ENCODE measurements at regions not wholly inside any gene's neighbourhood (a gene's known extent, or its start where the extent isn't known, plus 50 kb on each side); places are given as distances from the start of the nearest gene placed in this dataset.
"Not testable (repeated sequence)": the region's sequence is repeated elsewhere in the genome, so short reads cannot be mapped to it uniquely, and the experiment has no call there.

DNA sequence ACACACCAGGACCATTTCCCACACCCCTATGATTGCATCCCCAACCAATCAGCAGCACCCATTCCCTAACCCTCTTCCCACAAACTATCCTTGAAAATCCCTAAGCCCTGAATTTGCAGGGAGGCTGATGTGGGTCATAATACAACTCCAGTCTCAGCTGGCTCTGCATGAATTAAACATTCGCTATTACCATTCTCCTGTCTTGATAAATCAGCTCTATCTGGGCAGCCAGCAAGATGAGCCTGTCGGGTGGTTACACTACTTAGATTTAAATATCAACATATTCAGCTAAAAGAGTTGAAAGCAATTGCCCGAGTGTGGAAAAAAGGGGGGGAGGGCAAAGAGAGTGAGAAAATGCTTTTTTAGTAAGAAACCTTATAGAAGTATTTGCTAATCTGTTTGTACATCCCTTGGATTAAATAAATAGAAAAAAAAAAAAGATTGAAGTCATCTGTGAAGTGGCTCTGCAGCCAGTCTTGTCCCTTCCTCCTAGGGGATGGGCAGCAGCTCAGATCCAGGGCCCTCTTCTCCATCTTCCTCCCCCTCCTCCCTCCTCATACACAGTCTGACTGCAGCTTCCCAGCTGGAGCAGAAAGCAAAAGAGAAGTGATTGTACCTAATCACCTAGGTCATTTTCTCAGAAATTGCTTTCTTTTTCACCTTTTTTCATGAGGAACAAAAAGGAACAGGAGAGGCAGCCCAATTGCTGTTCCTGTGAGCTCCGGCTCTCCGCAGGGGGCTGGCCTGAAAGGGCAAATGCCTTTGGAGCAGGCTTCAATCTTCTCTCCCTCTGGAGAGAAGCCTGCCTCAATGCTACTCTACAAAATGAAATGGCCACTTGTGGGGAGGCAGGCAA lies 356.6 kb upstream of the SULF2 start:
- FAIRE-seq (no peak), DNase-seq (ENCODE audit: low spot score) (no peak)

DNA sequence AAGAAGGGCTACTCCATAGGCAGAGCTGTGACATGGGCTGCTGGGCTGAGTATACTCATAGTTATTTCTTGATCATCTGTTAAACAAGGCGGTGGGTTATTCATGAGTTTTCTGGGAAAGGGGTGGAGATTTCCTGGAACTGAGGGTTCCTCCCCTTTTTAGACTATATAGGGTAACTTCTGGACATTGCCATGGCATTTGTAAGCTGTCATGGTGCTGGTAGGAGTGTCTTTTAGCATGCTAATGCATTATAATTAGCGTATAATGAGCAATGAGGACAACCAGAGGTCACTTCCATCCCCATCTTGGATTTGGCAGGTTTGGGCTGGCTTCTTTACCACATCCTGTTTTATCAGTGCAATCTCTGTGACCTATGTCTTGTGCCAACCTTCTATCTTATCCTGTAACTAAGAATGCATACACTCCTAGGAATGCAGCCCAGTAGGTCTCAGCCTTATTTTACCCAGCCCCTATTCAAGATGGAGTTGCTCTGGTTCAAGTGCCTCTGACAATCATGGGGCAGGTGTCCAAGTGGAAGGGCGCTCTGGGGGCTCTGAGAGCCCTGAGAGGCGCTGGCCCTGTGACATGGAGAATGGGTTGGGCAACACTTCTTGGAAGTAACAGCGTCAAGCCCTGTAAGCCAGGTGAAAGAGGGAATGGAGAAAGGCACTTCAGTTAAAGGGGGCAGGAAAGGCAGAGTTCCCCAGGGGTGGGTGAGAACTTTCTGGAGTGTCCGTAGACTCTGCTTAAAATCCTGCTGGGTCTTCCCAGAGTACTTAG lies 354.2 kb upstream of the SULF2 start:
- FAIRE-seq (peak; percentile 81), DNase-seq (ENCODE audit: low spot score) (no peak)

DNA sequence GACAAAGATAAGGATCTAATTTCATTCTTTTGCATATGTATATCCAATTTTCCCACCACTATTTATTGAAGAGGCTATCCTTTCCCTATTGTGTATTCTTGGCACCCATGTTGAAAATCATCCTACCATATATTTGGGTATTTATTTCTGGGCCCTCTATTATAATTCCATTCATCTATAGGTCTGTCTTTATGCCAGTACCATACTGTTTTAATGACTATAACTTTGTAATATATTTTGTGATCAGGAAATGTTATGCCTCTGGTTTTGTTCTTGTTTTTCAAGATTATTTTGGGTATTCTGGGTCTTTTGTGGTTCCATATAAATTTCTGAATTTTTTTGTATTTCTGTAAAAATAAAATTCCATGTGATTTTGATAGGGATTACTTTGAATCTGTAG lies 347.6 kb upstream of the SULF2 start:
- FAIRE-seq (no peak), DNase-seq (ENCODE audit: low spot score) (no peak)

DNA sequence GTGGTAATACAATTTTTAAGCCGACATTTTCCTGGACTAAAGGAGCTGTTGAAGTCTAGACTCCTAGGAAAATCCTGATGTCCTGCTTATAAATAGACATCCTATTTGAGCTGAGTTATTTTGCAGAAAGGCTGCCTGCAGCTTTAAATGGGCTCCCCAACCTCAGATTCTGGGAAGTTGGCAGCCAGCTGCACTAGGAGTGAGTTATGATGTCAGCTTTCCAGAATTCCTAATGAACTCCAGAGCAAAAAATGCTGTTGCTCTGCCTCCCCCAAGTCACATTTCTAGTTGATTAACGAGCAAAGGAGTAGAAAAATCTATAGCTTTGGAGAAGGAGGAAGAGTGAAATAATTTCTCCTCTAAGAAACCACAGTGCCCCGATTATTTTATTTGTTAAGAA lies 346.3 kb upstream of the SULF2 start:
- FAIRE-seq (no peak), DNase-seq (ENCODE audit: low spot score) (peak; percentile 69)

DNA sequence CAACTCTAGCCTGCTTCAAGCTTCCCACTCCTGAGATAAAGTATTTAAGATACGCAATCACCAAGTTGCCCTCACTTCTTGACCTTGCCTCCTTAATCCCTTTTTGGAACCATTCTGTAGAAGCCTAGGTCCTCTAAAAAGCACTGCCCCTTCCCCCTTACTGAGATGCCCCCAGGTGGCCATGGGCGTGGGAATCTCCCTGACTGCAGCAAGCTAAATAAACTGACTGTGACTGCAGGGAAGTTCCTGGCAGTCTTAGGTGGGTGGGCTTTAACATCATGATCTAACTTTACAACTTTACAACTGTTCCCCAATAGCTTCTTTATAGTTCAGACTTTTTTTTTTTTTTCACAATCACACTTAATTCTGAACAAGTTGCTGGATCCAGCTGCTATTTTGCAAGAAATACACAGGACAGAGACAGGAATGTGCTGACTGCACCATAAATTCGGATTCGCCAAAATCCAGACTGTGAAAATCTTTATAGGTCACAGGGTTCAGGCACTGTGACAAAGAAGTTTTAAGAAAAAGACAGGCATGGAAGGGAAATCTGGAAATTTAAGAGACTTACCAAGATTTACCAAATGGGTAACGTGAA lies 344.2 kb upstream of the SULF2 start:
- no peak for DNase-seq (ENCODE audit: low spot score)
- no peak for FAIRE-seq

DNA sequence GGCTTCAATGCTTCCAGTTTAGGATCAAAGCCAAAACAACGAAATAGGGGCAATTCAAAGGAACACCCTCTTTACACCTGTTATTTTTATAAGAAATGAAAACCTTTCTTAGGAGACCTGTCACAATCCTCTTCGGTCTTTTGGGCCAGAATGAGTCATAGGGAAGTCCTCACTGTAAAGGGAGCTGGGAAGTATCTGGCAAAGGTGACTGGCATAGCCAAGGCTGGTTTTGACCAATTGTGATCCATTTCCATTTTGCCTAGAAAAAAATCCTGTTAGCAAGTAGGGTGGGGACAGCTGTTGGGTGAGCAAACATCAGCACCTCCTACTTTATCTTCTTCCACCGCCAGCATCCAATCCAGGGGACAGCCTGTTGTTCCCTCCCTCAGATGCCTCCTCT lies 343.2 kb upstream of the SULF2 start:
- no peak for FAIRE-seq
- peak; percentile 40 for DNase-seq (ENCODE audit: low spot score)

DNA sequence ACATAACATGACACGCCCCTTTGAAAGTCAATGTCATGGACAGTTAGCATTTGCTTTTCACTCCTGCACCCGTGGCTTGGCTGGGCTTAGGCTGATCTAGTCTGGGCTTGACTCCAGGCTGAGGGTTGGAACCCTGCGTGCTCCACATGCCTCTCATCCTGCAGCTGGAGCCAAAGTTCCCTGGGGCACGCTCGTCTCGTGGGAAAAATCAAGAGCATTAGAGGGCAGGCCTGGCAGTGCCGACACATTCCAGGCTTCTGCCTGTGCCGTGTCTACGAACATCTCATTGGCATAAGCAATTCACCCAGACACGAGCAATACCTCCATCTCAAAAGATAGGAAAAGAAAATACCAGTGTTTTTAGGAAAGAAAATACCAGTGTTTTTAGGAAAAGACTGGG lies 342.7 kb upstream of the SULF2 start:
- not testable (repeated sequence) for DNase-seq (ENCODE audit: low spot score)
- peak; percentile 56 for FAIRE-seq

GRCh38 chr20:48127133-48127532 lies 341.9 kb upstream of the SULF2 start:
- not testable (repeated sequence) for DNase-seq (ENCODE audit: low spot score); FAIRE-seq

- no peak for DNase-seq (ENCODE audit: low spot score)
- no peak for FAIRE-seq
Measured at GRCh38 chr20:48126227-48126740, 341.0 kb upstream of the SULF2 start.

GRCh38 chr20:48124960-48125359 lies 339.7 kb upstream of the SULF2 start:
- no peak for FAIRE-seq

GRCh38 chr20:48124181-48124782 lies 339.0 kb upstream of the SULF2 start:
- DNase-seq (ENCODE audit: low spot score), result no peak
- no peak for FAIRE-seq

More at GRCh38 chr20:48124960-48125359, 339.7 kb upstream of the SULF2 start:
- no peak for DNase-seq (ENCODE audit: low spot score)

DNA sequence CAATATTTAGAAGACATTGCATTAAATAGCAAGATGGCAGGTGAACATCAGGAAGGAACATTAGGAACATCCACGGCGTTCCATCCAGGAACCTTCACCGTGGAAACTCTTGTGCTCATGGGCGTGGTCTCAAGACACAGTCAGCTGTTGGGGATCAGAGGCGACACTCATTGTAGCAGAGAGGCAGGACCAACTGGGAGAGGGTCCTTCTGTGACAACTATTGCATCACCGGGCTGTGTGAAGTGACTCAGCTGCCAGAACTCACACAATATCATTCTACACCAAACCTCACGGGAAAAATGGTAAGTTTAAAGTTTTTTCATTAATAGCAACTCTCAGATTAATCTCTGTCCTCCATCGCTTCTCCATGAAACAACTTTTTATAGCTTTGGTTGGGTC lies 334.8 kb upstream of the SULF2 start:
- FAIRE-seq (no peak), DNase-seq (ENCODE audit: low spot score) (no peak)

- FAIRE-seq; DNase-seq (ENCODE audit: low spot score): not testable (repeated sequence)
Measured at GRCh38 chr20:48119389-48119788, 334.1 kb upstream of the SULF2 start.

DNA sequence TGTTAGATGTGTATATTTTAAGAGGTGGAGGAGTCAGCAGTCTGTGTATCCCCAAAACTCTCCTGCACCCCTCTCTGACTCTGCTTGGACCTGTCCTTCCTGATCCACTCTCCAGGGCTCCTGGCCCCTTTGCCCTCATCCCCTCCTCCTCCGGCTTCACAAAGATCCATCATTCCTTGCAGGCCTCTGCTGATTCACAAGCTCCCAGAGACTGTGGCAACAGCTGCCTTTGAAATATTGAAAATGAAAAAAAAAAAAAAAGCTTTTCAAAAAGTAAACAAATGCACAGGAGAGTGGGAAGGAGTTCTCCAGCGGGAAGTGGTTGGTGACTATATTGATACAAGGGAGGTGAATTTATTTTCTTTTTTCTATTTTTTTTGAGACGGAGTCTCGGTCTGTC lies 330.2 kb upstream of the SULF2 start:
- no peak for DNase-seq (ENCODE audit: low spot score)
- no peak for FAIRE-seq

GRCh38 chr20:48107560-48107959 lies 322.3 kb upstream of the SULF2 start:
- FAIRE-seq, result no peak
- no peak for DNase-seq (ENCODE audit: low spot score)

GRCh38 chr20:48106428-48106827 lies 321.1 kb upstream of the SULF2 start:
- FAIRE-seq (no peak), DNase-seq (ENCODE audit: low spot score) (no peak)

DNA sequence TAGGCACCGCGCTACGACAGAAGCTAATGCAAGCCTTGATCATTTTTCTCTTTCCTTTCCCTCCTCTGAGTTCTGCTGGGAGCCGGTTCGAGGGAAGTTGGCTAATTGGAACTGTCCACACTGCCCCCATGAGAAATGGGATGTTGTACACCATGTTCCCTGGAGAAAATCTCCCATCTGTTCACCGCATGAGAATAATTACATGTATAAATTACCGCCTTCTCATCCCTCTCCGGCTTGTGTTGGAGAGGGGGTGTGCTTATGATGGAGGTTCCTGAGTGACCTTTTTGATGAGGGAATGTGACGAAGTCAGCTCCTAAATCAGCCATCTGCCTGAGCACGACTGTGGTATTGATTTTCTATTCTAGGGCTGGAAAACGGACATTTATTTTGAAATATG lies 320.2 kb upstream of the SULF2 start:
- DNase-seq (ENCODE audit: low spot score) (no peak), FAIRE-seq (no peak)

DNA sequence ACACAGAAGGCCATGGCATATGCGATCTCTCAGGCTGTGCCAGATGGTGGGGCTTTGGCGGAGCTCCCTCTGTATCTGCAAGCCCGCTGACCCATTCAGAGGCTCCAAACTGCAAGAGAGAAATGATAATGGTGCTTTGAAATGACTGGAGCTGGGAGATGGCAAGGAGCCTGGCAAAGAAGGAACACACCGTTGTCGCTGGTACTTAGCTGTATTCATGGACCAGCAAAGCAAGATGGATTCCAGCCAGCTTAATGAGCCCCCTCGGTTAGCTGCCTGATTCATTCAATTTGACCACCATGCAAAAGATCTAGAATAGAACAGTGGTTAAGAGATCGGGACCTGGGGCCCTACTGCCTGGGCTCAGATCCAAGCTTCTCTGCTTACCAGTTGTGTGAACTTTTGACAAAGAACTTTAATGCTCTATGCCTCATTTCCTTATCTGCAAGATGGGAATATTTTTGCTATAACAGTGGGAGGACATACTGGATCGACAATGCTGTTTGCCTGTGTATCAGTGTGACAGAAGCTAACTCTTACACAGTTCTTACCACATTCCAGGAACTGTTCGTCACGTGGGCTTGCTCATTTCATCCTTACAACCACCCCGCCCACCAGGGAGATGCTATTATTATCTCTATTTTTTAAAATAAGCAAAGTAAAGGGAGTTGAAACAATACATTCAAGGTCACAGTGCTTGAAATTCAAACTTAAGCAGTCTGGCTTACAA lies 317.8 kb upstream of the SULF2 start:
- no peak for DNase-seq (ENCODE audit: low spot score)

GRCh38 chr20:48102076-48102787 lies 317.0 kb upstream of the SULF2 start:
- no peak for DNase-seq (ENCODE audit: low spot score)
- no peak for FAIRE-seq

More for the DNA sequence above, 317.8 kb upstream of the SULF2 start:
- no peak for FAIRE-seq

- FAIRE-seq, result no peak
- DNase-seq (ENCODE audit: low spot score), result no peak
Measured at GRCh38 chr20:48100483-48100882, 315.2 kb upstream of the SULF2 start.

All from urothelium cell line (cell line).